Fibroblast of the aortic adventitia (primary cell): ENCODE measurements at regions not wholly inside any gene's neighbourhood (a gene's known extent, or its start where the extent isn't known, plus 50 kb on each side); places are given as distances from the start of the nearest gene placed in this dataset.

Experiments
- DNase-seq: peaks from one replicate; pipeline ENCODE4 v3.0.0-alpha.2; 2010; ENCODE audit warnings: low read depth
- H3K4me3 ChIP-seq: 2 replicates; pipeline ENCODE4 v1.5.1; 2011; ENCODE audit warnings: low read depth, mild to moderate bottlenecking, control low read depth, low read length, moderate library complexity
- CTCF ChIP-seq: IDR thresholded peaks from 2 replicates; pipeline ENCODE4 v1.5.1; 2011; ENCODE audit warnings: mild to moderate bottlenecking, low read length, control low read depth, inconsistent platforms; ENCODE audit not compliant: insufficient read depth

GRCh38 chr11:86142170-86142569, 73.3 kb upstream of the PICALM start:
- H3K4me3 ChIP-seq: no peak overlapping the region
- no peak for DNase-seq
- no peak for TF ChIP-seq CTCF

- no peak for DNase-seq
- H3K4me3 ChIP-seq: no peak overlapping the region
- no peak for TF ChIP-seq CTCF
Measured at GRCh38 chr11:86141727-86142126, 72.8 kb upstream of the PICALM start.

- DNase-seq: no peak
- TF ChIP-seq CTCF: no peak
- H3K4me3 ChIP-seq: no peak overlapping the region
Measured at GRCh38 chr11:86140334-86140990, 71.6 kb upstream of the PICALM start.

GRCh38 chr11:86138958-86139357, 70.1 kb upstream of the PICALM start:
- H3K4me3 ChIP-seq: no peak overlapping the region
- TF ChIP-seq CTCF: no peak
- no peak for DNase-seq

GRCh38 chr11:86136538-86136937, 67.7 kb upstream of the PICALM start:
- no peak for TF ChIP-seq CTCF
- H3K4me3 ChIP-seq: no peak overlapping the region

GRCh38 chr11:86135319-86135714, 66.4 kb upstream of the PICALM start:
- H3K4me3 ChIP-seq: no peak overlapping the region
- DNase-seq: no peak
- TF ChIP-seq CTCF: no peak

More at GRCh38 chr11:86136538-86136937, 67.7 kb upstream of the PICALM start:
- no peak for DNase-seq
